ENCODE measurements at regions not wholly inside any gene's neighbourhood (a gene's known extent, or its start where the extent isn't known, plus 50 kb on each side); places are given as distances from the start of the nearest gene placed in this dataset.

- TF ChIP-seq SRF (IDR thresholded peaks at IDR 0.05; ENCODE audit: low read depth, low read length) (no peak), NANOG (IDR thresholded peaks at IDR 0.05; ENCODE audit: insufficient read depth, low read depth, low read length, poor library complexity, severe bottlenecking) (no peak), TBP (IDR thresholded peaks at IDR 0.05; ENCODE audit: low read depth, low read length) (no peak)
- TF ChIP-seq, protein P1, sequence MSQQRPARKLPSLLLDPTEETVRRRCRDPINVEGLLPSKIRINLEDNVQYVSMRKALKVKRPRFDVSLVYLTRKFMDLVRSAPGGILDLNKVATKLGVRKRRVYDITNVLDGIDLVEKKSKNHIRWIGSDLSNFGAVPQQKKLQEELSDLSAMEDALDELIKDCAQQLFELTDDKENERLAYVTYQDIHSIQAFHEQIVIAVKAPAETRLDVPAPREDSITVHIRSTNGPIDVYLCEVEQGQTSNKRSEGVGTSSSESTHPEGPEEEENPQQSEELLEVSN (IDR thresholded peaks at IDR 0.05), result no peak
Measured at GRCh38 chr5:75975496-75975895, 107.7 kb upstream of the SV2C start (continued).

All from H1 (cell line).